ENCODE measurements at regions not wholly inside any gene's neighbourhood (a gene's known extent, or its start where the extent isn't known, plus 50 kb on each side); places are given as distances from the start of the nearest gene placed in this dataset.

- Histone ChIP-seq H3K4me1 (no peaks in the 10 kb centered on the region), H3K27ac (no peak overlapping the region), H3K9me3 (no peaks in the 10 kb centered on the region), H3K36me3 (no peaks in the 10 kb centered on the region), H3K4me3 (no peak overlapping the region), H3K27me3 (no peaks in the 10 kb centered on the region)
- TF ChIP-seq, protein P1, sequence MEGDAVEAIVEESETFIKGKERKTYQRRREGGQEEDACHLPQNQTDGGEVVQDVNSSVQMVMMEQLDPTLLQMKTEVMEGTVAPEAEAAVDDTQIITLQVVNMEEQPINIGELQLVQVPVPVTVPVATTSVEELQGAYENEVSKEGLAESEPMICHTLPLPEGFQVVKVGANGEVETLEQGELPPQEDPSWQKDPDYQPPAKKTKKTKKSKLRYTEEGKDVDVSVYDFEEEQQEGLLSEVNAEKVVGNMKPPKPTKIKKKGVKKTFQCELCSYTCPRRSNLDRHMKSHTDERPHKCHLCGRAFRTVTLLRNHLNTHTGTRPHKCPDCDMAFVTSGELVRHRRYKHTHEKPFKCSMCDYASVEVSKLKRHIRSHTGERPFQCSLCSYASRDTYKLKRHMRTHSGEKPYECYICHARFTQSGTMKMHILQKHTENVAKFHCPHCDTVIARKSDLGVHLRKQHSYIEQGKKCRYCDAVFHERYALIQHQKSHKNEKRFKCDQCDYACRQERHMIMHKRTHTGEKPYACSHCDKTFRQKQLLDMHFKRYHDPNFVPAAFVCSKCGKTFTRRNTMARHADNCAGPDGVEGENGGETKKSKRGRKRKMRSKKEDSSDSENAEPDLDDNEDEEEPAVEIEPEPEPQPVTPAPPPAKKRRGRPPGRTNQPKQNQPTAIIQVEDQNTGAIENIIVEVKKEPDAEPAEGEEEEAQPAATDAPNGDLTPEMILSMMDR (IDR thresholded peaks at IDR 0.05), result no peak
- TF ChIP-seq POLR2AphosphoS5 (IDR thresholded peaks at IDR 0.05; ENCODE audit: insufficient read depth in 1 of 2, low read depth in 1 of 2) (no peak), POLR2A (IDR thresholded peaks at IDR 0.05) (no peak)
- DNase-seq (ENCODE audit: extremely low spot score in 2 of 2), result no peak
- intact Hi-C loops (cut with DNase I), result no loop called here
Measured at GRCh38 chr15:69854521-69855181, 243.1 kb downstream of the TLE3 start.

GRCh38 chr15:69855258-69856000 is 242.3 kb downstream of the TLE3 start:
- Histone ChIP-seq H3K27me3 (no peaks in the 10 kb centered on the region), H3K4me1 (no peaks in the 10 kb centered on the region), H3K27ac (no peak overlapping the region), H3K36me3 (no peaks in the 10 kb centered on the region), H3K4me3 (no peak overlapping the region), H3K9me3 (no peaks in the 10 kb centered on the region)
- intact Hi-C loops (cut with DNase I), result no loop called here
- TF ChIP-seq, protein P1 (IDR thresholded peaks at IDR 0.05), result no peak
- no peak for TF ChIP-seq POLR2AphosphoS5 (IDR thresholded peaks at IDR 0.05; ENCODE audit: insufficient read depth in 1 of 2, low read depth in 1 of 2)
- TF ChIP-seq POLR2A (IDR thresholded peaks at IDR 0.05), result no peak
- no peak for DNase-seq (ENCODE audit: extremely low spot score in 2 of 2)

DNA sequence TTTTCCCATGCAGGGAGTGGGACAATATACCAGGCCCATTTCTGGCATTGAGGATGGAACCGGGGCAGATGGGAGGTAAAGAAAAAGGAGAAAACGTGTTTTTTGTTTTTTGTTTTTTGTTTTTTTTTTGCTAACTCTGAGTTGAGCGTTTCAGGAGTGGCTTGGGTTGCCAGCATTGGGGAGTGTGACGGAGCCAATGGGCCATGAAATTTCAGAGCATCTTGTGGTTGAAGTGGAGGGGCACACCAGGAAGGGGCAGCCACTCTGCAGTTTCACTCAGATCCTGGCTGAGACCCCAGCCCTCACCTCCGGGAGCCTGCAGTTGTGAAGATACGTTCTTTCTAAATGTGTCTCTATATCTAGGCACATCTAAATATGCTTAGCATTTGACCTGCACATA is 240.5 kb downstream of the TLE3 start:
- H3K4me3 ChIP-seq, result no peak overlapping the region
- no peak for DNase-seq (ENCODE audit: extremely low spot score in 2 of 2)
- intact Hi-C loops (cut with DNase I), result no loop called here

GRCh38 chr15:69857686-69858391 is 239.9 kb downstream of the TLE3 start:
- no peak overlapping the region for H3K4me3 ChIP-seq
- intact Hi-C loops (cut with DNase I), result no loop called here
- DNase-seq (ENCODE audit: extremely low spot score in 2 of 2), result no peak
- no peaks in the 10 kb centered on the region for H3K9me3 ChIP-seq
- H3K27me3 ChIP-seq, result no peaks in the 10 kb centered on the region
- TF ChIP-seq, protein P1 (IDR thresholded peaks at IDR 0.05), result no peak
- TF ChIP-seq POLR2AphosphoS5 (IDR thresholded peaks at IDR 0.05; ENCODE audit: insufficient read depth in 1 of 2, low read depth in 1 of 2) (no peak), POLR2A (IDR thresholded peaks at IDR 0.05) (no peak)
- H3K4me1 ChIP-seq, result no peaks in the 10 kb centered on the region
- no peaks in the 10 kb centered on the region for H3K36me3 ChIP-seq
- no peak overlapping the region for H3K27ac ChIP-seq

More for the DNA sequence above, 240.5 kb downstream of the TLE3 start:
- Histone ChIP-seq H3K4me1 (no peaks in the 10 kb centered on the region), H3K27ac (no peak overlapping the region), H3K36me3 (no peaks in the 10 kb centered on the region), H3K9me3 (no peaks in the 10 kb centered on the region), H3K27me3 (no peaks in the 10 kb centered on the region)
- TF ChIP-seq POLR2A (IDR thresholded peaks at IDR 0.05) (no peak), POLR2AphosphoS5 (IDR thresholded peaks at IDR 0.05; ENCODE audit: insufficient read depth in 1 of 2, low read depth in 1 of 2) (no peak)
- TF ChIP-seq, protein P1 (IDR thresholded peaks at IDR 0.05), result no peak

All from vagina (tissue), 2 donors.